Urothelium cell line (cell line): ENCODE measurements at regions not wholly inside any gene's neighbourhood (a gene's known extent, or its start where the extent isn't known, plus 50 kb on each side); places are given as distances from the start of the nearest gene placed in this dataset.
A peak's percentile ranks its signal among the peaks of the same experiment; 100 is the strongest.

Source experiments
- DNase-seq: peaks from one replicate; pipeline ENCODE4 v3.0.0; 2011; ENCODE audit warnings: low spot score, mixed read lengths
- FAIRE-seq: peaks from 2 replicates; lab custom pipeline; 2011; peaks lifted over from hg19 to GRCh38; lab: Jason Lieb, UNC

DNA sequence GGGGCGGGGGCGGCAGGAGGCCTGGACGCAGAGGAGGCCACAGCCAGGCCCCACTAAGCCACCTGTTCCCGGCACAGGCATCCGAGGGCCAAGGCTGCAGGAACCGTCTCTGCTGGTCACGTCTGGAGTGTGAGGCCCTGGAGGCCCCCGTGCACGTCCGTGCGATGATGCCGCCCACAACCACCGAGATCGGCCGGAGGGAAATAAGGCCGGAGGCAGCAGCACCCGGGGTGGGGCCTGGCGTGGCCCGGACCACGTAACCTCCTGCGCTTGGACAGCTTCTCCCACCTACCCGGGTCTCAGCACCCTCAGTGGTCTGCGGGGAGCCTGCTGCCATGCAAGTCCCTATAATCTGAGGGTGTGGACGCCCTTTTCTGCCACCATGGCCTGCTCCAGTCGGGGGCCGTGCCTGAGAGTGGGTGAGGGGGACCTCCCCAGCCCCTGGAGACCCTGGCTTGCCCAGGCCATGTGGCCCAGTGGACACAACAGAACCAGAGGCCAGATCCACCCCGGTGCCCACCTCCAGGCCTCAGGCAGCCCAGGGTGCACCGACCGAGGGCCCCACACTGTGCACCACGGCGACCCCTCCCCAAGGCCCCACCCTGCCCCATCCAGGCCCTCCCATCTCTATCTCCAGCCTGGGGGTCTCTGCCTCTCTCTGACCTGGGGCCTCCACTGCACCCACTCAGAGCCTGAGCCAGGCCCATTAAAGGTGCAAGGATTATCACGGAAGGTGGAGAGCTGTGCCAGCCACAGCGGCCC, 83.1 kb downstream of the PDGFA start:
- no peak for FAIRE-seq
- no peak for DNase-seq

DNA sequence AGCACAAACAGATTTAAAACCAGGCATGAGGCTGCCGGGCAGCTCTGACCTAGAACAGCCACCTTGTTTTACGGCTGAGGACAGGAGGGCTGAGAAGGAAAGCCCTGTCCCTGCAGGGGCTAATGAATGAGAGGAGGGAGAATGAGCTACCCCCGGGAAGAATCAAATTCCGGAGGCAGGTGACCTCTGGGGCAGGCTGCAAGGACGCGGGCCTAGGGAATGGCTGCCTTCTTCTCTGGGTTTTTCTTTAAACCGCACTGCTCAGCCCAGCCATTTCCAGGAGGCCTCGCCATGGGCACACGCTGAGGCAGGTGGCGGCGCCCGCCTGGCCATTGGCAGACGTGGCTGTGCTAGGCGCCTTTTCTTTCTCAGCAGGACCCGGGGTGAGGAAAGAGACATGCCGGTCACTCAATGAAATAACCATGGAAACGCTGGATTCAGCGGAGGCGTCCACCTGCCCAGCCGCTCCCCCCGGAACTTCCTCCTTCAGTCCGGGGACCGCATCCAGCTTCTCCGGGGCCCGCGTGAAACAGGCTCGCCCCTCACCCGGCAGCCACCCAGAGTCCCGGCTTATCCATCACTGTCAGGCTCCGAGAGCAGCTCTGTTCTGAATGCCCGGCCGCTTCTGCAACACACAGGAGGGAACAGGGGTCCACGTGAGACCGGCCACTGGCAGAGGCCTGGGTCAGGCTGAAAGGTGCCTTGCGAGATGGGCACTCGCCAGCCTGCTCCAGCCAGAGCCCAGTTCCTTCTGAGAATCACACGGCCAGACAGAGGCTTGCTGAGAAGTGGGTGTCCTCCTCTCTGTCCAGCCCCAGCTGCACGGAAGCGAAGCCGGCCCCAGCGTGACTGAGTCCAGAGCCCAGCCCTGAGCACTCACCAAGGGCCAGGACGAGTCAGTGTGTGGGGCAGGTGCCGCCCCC, 82.1 kb downstream of the PDGFA start:
- DNase-seq (no peak), FAIRE-seq (peak; percentile 76)

DNA sequence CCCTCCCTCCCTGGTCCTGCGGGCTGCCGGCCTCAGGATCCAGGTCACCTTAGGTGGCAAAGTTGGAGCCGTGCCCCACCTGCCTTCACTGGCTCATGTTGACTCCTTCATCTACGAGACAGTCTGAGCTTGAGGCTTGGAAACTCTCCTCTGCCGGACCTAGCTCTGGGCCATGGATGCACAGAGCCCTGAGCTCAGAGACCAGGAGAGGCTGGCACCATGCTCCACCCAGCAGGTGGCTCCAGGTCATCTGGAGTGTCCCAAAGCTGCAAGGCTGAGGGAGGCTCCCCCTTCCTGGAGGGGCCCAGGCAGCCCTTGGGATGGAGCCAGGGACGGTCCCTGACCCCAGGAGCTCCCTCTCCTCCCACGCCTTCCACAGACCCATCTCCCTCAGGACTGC, 81.3 kb downstream of the PDGFA start:
- FAIRE-seq (peak; percentile 35), DNase-seq (no peak)

DNA sequence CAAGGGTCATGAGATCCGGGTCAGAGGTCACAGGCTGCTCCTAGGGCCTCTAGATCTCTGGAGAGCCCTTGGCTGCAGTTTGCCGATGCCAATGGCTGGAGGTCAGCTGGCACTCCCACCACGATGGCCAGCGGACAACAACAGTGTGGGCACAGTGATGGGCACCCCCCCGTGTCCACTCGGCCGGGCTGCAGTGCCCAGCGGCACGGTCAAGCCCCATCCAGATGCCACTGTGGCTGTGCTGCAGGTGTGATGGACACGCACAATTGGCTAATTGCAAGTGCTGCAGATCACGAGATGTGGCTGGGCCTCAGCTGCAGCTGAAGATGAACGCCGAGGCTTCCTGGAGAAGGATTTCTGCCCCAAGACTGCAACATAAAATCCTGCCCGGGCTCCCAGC, 80.7 kb downstream of the PDGFA start:
- FAIRE-seq: no peak
- DNase-seq: no peak

DNA sequence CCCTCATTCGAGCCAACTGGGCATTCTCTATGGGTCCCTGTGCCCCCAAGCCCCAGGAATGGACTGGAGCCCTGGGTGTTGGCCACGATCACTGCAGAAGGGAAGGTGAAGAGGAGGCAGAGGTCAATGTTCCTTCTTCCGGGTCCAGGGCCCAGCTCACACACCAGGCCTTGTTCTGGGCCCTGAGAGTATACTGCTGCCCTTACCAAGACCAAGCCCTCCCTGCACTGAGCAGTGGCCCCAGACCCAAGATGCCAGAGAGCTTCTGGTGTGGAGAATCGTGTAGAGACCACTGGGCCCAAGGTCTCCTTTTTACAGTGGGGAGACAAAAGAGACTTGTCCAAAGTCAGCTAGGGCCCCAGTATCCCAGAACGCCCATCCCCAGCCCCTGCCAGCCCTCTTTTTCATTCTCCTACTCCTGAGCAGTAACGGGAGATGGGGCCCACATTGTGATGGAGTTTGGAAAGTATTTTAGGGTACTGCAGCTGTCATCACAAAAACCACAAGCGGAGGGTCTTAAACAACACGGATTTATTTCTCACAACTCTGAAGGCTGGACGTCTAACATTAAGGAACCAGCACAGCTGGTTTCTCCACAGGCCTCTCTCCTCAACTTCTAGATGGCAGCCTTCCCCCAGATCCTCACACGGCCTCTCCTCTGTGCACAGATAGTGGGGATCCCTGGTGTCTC, 79.4 kb downstream of the PDGFA start:
- FAIRE-seq: no peak
- no peak for DNase-seq

DNA sequence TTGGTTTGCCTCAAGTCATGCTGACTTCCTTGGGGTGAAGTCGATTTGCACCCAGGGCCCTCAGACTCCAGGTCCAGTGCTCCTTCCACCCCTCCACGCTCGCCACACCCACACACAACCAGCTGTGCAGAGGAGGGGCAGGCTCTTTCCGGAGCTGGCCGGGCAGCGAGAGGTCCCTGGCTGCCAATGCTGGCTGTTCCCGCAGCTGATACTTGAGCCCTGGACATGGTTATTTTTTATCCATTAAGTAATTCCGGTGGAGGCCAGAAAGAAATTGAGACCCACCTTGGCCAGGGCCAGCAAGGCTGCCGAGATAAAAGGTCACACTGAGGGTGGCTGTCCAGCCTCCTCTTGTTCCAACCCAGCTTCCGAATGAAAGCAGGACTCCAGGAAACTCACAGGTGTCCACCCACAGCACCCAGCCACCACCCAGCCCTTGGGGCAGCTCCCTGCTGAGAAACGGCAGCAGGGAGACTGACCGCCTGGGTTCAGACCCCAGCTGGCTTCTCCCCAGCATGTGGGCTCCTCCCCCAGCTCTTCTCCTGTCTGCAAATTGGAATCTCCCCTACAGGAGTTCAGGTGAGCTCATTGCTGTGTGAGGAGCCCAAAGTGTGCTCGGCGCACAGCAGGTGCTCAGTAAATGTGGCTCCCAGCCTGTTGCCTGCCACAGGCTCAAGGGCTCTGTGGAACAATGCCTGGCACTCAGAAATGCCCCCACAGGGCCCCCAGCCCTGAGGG, 77.8 kb downstream of the PDGFA start:
- no peak for FAIRE-seq

DNA sequence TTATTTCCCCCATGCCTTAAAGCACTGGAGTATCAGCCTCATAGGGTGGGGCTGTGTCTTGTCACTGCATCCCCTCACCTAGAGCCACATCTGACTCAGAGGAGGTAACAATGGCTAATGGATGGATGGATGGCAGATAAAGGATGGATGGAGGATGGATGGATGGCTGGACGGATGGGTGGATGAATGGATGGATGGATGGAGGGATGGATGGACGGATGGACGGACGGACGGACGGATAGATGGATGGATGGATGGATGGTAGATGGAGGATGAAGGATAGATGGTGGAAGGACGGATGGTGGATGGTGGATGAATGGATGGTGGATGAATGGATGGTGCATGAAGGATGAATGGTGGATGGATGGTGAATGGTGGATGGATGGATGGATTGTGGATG, 77.2 kb downstream of the PDGFA start:
- FAIRE-seq (no peak), DNase-seq (no peak)

More for the DNA sequence above, 77.8 kb downstream of the PDGFA start:
- no peak for DNase-seq

DNA sequence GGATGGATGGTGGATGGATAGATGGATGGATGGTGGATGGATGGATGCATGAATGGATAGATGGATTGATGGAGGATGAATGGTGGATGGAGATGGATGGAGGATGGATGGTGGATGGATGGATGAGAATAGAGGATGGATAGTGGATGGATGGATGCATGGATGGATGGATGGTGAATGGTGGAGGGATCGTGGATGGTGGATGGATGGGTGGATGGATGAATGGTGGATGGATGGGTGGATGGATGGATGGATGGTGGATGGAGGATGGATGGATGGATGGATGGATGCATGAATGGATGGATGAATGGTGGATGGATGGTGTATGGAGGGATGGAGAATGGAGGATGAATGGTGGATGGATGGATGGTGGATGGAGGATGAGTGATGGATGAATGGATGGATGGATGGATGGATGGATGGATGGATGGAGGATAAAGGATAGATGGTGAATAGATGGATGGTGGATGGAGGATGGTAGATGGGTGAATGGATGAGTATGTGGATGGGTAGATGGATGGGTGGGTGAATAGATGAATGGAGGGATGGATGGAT, 76.3 kb downstream of the PDGFA start:
- FAIRE-seq: peak; percentile 99
- no peak for DNase-seq

DNA sequence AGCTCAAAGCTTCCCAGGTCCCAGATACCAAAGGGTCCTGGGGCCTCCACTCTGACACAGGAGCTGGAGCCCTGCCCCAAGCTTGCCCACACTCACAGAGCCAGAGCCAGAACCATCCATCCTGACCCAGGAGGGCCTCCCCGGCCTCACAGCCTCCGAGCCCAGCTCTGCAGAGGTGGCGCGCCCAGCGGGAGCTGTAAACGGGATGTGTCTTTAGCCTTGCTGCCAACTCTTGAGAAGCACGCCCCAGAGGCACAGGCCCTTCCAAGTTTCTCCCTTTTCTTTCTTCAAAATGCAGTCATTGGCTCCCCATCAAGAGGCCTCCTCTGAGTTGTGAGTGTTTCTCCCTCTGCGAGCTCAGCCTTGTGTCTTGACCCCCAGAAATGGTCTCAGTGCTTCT, 75.0 kb downstream of the PDGFA start:
- DNase-seq (no peak), FAIRE-seq (no peak)

DNA sequence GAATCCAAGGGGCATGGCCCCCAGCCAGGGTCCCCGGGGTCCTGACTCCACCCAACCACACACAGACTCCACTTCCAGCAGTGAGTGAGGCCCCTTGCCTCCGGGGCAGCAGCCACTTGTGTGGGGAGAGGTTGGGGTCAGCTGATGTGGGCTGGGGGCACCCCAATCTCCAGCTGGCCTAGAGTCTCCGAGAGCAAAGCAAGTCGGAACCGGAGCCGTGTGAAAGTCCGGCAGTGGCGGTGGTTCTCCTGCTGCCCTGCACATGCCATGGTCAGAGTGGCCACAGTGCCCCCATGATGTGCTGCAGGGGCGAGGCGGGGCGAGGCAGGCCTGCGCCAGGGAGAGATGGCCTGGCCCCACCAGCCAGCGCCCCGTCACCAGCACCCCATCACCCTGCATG, 74.6 kb downstream of the PDGFA start:
- FAIRE-seq (peak; percentile 17), DNase-seq (no peak)

DNA sequence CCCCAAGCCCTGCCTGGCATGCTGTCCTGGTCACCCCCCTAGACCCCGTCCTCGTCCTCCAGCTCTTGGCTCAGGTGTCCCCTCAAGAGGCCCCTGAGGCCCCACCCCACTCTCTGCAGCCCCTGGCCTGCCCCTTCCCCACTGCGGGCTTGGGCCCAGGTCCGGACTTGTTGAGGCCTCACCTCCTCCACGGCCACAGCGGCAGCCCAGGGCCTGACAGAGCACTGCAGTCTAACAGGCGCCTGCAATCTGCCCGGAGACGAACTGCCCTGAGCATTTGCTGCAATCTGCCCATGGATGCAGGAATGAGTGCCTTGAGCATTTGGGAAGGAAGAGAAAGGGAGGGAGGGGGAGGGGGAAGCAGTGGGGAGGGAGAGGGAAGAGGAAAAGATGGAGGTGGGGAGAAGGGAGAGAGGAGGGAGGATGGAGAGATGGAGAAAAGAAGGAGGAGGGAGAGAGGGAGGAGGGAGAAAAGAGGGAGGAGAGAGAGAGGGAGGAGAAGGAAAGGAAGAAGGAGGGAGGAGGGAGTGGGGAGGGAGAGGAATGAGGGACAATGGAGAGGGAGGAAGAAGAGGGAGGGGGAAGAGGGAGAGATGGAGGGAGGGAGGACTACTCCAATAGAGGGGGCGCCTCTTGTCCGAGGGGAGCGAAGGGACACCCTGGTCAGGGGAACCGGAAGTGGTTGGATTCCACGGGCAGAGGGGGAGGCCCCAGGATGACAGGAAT, 73.9 kb downstream of the PDGFA start:
- DNase-seq (no peak), FAIRE-seq (peak; percentile 75)

DNA sequence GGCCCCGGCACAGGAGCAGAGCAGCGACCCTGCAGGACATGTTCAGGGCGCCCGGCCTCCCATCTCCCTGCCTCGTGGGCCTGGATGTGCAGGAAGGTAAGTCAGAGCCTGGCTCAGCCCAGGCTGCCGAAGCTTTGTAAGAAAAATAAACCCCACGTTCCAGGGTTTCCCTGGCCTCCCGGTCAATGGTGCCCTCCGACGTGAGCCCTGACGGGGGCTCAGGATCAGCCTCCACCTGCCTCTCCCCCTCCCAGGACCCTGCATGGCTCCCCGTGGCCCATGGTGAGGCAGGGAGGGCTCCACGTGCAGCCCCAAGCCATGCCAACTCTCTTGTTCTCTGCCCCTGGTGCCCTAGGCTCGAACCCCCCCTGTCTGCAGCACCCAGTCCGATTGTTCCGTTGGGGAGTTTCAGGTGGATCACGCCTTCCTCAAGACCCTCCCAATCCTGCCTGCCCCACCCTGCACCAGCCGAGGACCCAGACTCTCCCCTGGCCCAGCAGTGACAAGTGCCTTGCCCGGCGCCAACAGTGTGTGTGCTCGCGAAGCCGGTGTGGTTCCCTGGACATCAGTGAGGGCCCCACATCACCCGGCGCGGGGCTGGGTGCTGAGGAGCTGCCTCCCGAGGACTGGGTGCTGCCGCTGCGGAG, 73.2 kb downstream of the PDGFA start:
- FAIRE-seq: peak; percentile 35
- DNase-seq: no peak
